GM13976 (cell line): ENCODE measurements at regions not wholly inside any gene's neighbourhood (a gene's known extent, or its start where the extent isn't known, plus 50 kb on each side); places are given as distances from the start of the nearest gene placed in this dataset.

Experiments
- DNase-seq: peaks from one replicate; pipeline ENCODE4 v3.0.0; 2012; ENCODE audit warnings: low spot score
- in situ Hi-C: fragments of 300-500 bp; cut with MboI; formaldehyde crosslinking; loops from one replicate; pipeline ENCODE4 v1.12.0; 2022; ENCODE audit warnings: low sequenced_read_pairs, mixed read lengths, inconsistent platforms; ENCODE audit not compliant: unreplicated experiment
- TF ChIP-seq, protein P1 (sequence below): IDR thresholded peaks from 2 replicates; pipeline ENCODE4 v1.5.1; 2012; ENCODE audit warnings: borderline replicate concordance, mild to moderate bottlenecking; ENCODE audit not compliant: insufficient read depth; ENCODE audit errors: extremely low read depth, missing control alignments, control extremely low read depth

- in situ Hi-C loops = no loop called here
- TF ChIP-seq, protein P1, sequence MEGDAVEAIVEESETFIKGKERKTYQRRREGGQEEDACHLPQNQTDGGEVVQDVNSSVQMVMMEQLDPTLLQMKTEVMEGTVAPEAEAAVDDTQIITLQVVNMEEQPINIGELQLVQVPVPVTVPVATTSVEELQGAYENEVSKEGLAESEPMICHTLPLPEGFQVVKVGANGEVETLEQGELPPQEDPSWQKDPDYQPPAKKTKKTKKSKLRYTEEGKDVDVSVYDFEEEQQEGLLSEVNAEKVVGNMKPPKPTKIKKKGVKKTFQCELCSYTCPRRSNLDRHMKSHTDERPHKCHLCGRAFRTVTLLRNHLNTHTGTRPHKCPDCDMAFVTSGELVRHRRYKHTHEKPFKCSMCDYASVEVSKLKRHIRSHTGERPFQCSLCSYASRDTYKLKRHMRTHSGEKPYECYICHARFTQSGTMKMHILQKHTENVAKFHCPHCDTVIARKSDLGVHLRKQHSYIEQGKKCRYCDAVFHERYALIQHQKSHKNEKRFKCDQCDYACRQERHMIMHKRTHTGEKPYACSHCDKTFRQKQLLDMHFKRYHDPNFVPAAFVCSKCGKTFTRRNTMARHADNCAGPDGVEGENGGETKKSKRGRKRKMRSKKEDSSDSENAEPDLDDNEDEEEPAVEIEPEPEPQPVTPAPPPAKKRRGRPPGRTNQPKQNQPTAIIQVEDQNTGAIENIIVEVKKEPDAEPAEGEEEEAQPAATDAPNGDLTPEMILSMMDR = no peak
- DNase-seq = no peak
These were observed 256.6 kb downstream of the HS3ST3B1 start for GRCh38 chr17:14557480-14557879.

DNA sequence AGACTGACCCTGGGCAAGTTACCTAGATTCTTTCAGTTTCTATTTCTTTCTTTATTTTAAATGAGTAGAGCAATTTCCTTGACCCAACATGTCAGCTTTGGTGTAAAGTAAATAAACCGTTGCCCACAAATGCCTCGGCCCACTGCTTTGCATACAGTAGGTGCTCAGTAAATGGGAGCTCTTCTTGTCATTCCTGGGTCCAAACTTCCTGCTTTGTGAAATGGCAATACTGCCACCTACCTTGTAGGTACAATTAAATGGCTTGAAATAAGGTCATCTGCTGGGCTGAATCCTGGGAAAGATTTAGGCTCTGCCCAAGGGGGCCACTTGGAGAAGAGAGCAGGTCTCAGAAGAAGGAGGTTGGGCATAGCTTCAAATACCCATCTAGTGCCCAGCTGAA lies 253.0 kb downstream of the HS3ST3B1 start:
- in situ Hi-C loops = no loop called here
- TF ChIP-seq, protein P1 = no peak
- DNase-seq = no peak

GRCh38 chr17:14552306-14552705 lies 251.4 kb downstream of the HS3ST3B1 start:
- TF ChIP-seq, protein P1 = no peak
- no peak for DNase-seq
- in situ Hi-C loops = no loop called here

- DNase-seq = no peak
These were observed 246.7 kb downstream of the HS3ST3B1 start for GRCh38 chr17:14547556-14547955.

GRCh38 chr17:14547016-14547415 lies 246.1 kb downstream of the HS3ST3B1 start:
- in situ Hi-C loops = no loop called here
- TF ChIP-seq, protein P1 = no peak
- no peak for DNase-seq

More at GRCh38 chr17:14547556-14547955, 246.7 kb downstream of the HS3ST3B1 start:
- in situ Hi-C loops = no loop called here
- TF ChIP-seq, protein P1 = no peak

DNA sequence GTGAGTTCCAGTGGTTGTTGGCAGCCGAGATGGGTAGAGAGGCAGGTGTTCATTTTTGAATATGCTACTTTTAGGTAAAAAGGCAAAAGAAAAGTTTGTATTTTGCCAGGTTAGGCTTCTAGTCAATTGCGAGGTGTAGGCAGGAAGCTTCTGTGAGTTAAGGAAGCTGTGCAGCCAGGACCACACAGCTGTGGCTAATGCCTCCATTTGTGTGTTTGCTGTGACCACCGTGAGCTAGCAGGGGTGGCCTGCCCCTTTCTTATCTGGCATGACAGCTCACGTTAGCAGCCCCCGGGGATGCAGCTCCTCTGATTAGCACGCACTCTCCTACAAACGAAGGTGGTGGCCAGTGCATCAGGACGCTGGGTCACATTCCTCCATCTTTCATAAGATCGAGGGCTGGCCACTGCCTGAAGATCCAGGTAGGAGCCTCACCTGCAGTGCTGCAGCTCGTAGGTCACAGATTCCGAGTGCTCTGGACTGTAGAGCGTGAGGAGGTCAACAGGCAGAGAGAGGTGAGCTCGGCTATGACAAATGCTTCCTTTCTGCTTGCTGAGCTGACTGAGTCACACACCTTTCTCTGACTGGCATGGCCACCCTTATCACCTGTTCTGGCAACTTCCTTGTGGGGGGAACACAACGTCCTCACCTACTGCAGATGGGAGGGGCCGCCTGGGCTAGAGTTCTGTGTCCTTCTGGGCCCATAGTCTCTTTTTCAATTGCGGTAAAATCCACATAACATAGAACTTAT lies 244.4 kb downstream of the HS3ST3B1 start:
- TF ChIP-seq, protein P1 = no peak
- in situ Hi-C loops = no loop called here
- DNase-seq = no peak

DNA sequence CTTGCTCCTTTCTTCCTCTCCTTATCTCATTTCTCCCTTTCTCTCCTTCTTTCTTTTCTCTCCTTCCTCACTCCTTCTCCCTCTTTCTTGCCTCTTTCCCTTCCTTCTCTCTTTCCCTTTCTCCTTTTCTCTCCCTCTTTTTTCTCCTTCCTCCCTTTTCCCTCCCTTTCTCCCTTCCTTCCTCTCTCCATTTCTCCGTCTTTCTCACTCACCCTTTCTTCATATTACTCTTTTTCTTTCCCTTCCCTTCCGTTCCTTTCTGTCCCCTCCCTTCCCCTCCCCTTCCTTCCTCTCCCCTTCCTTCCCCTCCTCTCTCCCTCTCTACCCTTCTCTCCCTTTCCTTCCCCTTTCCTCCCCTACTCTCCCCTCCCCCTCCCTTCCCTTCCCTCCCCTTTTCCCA lies 240.8 kb downstream of the HS3ST3B1 start:
- TF ChIP-seq, protein P1 = no peak
- no peak for DNase-seq
- in situ Hi-C loops = no loop called here
